ENCODE measurements at regions not wholly inside any gene's neighbourhood (a gene's known extent, or its start where the extent isn't known, plus 50 kb on each side); places are given as distances from the start of the nearest gene placed in this dataset.
"Not testable (repeated sequence)": the region's sequence is repeated elsewhere in the genome, so short reads cannot be mapped to it uniquely, and the experiment has no call there.

DNA sequence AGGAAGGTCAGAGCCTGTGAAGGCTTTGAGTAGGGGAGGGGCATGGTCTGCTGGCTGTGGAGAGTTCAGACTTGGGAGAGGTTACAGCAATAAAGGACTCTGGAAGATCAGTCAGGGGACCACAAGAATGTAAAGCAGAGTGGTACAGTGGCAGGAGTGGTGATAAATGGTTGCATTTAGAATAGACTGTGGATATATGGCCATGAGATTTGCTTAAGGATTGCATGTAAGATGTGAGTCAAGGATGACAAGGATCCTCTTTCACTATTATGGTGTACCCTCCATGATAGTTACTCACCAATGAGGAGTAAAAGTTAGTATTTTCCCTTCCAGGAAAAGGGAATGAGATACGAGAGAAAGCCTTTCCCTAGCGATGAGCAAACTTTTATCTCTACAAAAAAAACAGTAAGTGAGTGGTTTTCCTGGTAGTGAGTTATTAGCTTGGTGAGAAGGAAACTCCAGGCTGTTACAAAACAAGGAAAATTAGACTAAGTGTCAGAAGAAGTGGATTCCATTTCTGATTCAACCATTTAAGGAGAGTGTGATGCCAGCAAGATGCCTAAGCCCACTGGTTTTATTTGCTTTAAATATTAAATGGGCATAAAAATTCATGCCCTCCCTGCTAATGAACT, 818.0 kb upstream of the ACVR2A start:
- Mint-ChIP-seq H3K36me3 (no peaks in the 10 kb centered on the region), H3K4me3 (no peak overlapping the region), H3K27me3 (peaks cover 3% of the 10 kb centered on the region), H3K9me3 (peaks cover 7% of the 10 kb centered on the region), H3K4me1 (no peaks in the 10 kb centered on the region), H3K27ac (no peak overlapping the region)
- no peak for DNase-seq (ENCODE audit: low spot score in 2 of 2)
- no peak for ATAC-seq (ENCODE audit: low read depth)

DNA sequence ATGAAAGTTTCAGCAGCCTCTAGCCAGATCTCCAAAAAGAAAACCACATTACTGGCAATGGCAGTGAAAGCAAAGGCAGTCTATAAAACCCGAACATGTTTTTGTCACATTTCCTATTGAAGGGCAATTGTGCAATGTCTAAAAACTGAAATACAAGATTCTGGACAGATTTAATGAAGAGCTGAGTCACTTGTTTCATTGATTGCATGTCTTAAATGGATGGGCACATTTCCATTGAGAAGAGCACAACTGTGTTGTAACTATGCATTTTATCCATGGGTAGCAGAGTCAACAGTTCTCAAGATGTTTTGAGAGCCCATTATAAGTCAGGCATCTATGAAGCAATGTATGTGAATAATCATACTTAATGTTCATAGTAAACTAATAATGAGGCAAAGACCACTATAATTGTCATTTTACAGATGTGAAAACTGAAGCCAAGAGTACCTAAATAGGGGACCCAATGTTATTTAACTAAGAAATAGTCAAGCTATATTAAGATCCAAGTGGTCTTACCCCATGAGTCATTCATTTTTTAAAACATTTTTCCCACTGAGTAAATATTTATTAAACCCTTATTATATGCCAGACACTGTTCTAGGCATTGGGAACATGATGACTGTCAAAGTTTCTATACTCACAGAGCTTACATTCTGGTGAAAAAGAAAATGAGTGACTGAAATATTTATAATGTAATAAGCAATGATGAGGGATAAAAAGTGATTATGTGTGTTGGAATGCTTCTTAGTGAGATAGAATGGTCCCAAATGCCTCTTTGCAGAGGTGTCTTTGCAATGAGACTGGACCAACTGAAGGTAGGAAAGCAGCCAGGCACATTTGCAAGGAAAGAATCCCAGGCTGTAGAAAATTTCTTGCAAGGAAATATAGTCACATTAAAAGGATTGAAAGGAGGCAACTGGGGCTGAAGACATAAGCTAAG, 818.9 kb upstream of the ACVR2A start:
- peaks cover 7% of the 10 kb centered on the region for H3K9me3 Mint-ChIP-seq
- H3K36me3 Mint-ChIP-seq: no peaks in the 10 kb centered on the region
- DNase-seq (ENCODE audit: low spot score in 2 of 2) (no peak), ATAC-seq (ENCODE audit: low read depth) (no peak)
- H3K4me1 Mint-ChIP-seq: no peaks in the 10 kb centered on the region
- peaks cover 3% of the 10 kb centered on the region for H3K27me3 Mint-ChIP-seq
- no peak overlapping the region for H3K4me3 Mint-ChIP-seq
- no peak overlapping the region for H3K27ac Mint-ChIP-seq

DNA sequence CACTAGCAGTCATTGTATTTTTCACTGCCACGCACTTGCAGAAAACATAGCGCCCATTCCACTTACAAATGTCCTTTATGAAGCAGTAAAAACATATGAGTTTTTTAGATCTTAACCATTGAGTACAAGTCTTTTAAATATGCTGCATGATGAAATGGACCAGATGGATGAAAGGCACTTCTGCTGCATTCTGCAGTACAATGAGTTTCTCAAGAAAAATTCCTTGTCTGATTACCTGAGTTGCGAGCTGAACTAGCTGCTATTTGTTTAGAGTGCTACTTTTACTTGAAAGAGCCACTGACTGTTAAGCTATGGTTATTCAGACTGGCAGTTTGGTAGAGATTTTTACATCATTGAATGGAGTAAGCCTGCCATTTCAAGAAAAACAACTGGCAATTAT, 825.5 kb upstream of the ACVR2A start:
- no peaks in the 10 kb centered on the region for H3K36me3 Mint-ChIP-seq
- no peaks in the 10 kb centered on the region for H3K4me1 Mint-ChIP-seq
- DNase-seq (ENCODE audit: low spot score in 2 of 2): no peak
- ATAC-seq (ENCODE audit: low read depth): no peak
- H3K4me3 Mint-ChIP-seq: no peak overlapping the region
- no peaks in the 10 kb centered on the region for H3K27me3 Mint-ChIP-seq
- no peak overlapping the region for H3K27ac Mint-ChIP-seq
- peaks cover 7% of the 10 kb centered on the region for H3K9me3 Mint-ChIP-seq

DNA sequence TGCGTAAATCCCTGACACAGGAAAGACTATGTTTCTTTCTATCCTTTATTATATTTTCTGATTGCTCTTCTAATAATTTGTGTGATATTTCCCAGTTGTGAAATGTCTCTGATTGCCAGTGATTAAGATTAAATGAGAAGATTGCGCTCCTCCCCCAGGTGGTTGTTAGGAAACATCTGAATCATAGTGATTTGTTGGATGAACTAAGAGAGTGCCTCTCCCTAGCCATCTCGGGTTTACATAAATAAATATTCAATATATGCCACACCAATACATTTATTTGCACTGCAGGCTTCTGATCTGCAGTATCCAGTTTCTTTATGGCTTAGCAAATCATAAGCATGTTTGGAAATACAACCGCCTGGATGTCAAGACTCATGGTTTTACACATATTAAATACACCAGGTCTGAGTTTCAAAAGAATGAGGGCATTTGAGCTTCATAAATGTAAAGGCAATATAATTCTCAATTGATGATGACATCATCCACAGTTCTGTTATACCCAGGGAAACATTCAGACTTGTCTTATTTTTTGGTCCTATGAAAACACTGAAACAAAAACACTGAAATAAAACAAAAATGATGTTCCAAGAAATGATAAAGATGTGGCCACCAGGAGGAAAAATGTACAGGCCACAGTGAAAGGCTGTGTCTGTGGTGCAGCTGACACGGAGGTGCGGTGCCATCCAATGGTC, 826.7 kb upstream of the ACVR2A start:
- ATAC-seq (ENCODE audit: low read depth): no peak
- DNase-seq (ENCODE audit: low spot score in 2 of 2): no peak
- Mint-ChIP-seq H3K27me3 (no peaks in the 10 kb centered on the region), H3K27ac (no peak overlapping the region), H3K36me3 (no peaks in the 10 kb centered on the region), H3K4me1 (no peaks in the 10 kb centered on the region), H3K9me3 (peaks cover 7% of the 10 kb centered on the region), H3K4me3 (no peak overlapping the region)

DNA sequence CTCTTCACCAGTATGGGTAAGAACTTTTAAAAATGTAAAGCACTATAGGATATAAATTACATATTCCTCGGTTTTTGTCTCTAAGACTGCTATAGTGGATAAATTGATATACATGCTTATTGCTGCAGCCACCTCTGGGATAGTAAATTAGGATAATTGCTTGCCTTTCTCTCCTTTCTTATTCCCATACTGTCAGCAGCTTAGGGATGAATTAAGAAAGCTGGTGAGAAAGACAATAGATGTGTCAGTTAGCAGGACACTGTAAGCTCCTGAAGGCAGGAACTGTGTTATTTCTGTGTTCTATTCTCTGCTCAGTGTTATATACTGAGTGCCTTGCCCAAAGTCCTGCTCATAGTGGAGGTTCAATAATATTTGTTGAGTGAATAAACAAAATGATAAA, 828.6 kb upstream of the ACVR2A start:
- Mint-ChIP-seq H3K4me1 (peaks cover 2% of the 10 kb centered on the region), H3K27me3 (no peaks in the 10 kb centered on the region), H3K9me3 (no peaks in the 10 kb centered on the region), H3K4me3 (no peak overlapping the region), H3K27ac (no peak overlapping the region), H3K36me3 (no peaks in the 10 kb centered on the region)
- DNase-seq (ENCODE audit: low spot score in 2 of 2): no peak
- ATAC-seq (ENCODE audit: low read depth): no peak

DNA sequence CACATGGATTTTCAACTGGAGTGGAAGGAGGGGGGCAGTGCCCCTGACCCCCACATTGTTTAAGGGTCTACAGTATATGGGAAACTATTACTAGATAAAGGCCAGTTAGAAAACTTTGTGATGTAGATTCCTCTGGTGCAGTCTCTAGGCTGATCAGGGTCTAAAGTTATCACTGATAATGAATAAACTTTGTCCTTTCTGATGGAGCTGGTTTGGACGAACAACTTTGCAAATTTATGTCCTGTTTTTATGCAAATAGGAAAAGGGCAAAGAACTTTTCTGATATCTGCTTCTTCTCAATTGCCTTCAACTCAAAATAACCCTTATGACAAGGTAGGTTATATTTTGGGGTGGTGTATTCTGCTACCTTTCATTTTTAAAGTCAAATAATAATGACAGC, 829.2 kb upstream of the ACVR2A start:
- no peak for ATAC-seq (ENCODE audit: low read depth)
- DNase-seq (ENCODE audit: low spot score in 2 of 2): no peak
- H3K36me3 Mint-ChIP-seq: no peaks in the 10 kb centered on the region
- peaks cover 2% of the 10 kb centered on the region for H3K4me1 Mint-ChIP-seq
- H3K9me3 Mint-ChIP-seq: no peaks in the 10 kb centered on the region
- no peak overlapping the region for H3K4me3 Mint-ChIP-seq
- no peak overlapping the region for H3K27ac Mint-ChIP-seq
- H3K27me3 Mint-ChIP-seq: no peaks in the 10 kb centered on the region

DNA sequence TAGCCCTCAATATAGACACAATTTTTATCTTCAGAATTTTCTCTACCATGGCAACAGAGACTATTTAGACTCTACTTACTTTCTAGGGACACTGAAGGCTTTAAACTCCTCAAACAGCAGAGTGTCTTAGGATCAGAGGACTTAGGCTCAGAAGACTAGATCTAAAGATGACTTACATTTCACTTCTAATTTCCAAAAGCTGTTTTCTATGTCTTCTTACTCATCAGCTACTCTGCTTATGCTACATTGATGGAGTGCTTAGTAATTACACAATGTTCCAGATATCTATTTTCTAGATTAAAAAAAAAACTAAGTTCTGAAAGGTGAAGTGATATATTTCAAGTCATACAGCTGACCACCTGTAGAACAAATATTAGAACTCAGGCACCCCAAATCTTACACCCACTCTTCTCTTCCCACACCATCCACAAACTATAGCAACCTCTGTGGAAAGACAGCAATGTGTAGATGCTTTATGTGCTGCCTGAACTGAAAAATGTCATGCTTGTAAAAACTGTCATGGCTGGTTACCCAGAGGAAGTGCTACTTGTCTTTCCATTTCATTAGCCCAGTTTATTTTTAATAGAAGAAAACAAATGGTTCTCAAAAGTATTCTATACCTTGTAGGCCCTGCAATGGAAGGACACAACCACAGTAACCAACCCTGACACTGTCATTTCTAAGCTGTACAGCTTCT, 831.0 kb upstream of the ACVR2A start:
- Mint-ChIP-seq H3K36me3 (no peaks in the 10 kb centered on the region), H3K27ac (no peak overlapping the region), H3K27me3 (no peaks in the 10 kb centered on the region), H3K9me3 (no peaks in the 10 kb centered on the region), H3K4me3 (no peak overlapping the region), H3K4me1 (peaks cover 2% of the 10 kb centered on the region)
- ATAC-seq (ENCODE audit: low read depth) (no peak), DNase-seq (ENCODE audit: low spot score in 2 of 2) (no peak)

DNA sequence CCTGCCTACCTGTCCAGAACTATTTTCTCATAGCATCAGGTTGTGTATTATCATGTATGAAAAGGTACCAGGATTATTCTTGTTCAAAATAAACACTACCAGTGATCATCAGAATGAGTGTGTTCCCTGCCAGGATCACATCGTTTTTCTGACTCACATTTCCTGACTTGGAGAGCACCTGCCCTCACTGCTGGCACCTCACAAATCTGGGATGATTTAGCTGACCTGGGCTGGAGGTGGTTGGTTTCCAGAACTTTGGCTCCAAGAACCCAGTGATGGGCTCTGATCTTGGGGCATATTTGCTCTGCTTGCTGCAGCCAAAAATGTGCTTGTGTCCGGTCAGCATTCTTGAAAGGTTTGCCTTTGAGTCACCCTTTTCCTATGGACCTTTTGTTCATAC, 836.3 kb upstream of the ACVR2A start:
- Mint-ChIP-seq H3K4me3 (no peak overlapping the region), H3K9me3 (no peaks in the 10 kb centered on the region), H3K36me3 (no peaks in the 10 kb centered on the region), H3K27me3 (no peaks in the 10 kb centered on the region), H3K4me1 (peaks cover 2% of the 10 kb centered on the region), H3K27ac (no peak overlapping the region)
- DNase-seq (ENCODE audit: low spot score in 2 of 2): no peak
- ATAC-seq (ENCODE audit: low read depth): no peak

DNA sequence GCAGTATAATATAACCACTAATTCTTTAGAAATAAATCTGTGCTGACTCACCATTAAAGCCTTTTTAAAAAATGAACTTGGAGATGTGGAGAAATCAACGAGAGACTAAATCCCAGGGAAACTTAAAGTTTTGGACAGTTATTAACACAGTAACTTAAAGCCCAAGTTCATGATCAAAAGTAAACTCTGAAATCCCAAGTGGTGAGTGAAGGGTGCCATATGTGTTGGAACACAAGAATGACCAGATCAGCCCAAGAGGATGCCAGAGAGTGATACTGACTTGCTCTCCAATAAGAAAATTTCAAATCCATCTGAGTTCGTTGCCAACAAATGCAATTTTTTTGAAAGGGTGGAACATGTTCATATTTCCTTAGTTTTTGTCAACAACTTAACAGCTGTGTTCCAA, 838.1 kb upstream of the ACVR2A start:
- no peak overlapping the region for H3K4me3 Mint-ChIP-seq
- DNase-seq (ENCODE audit: low spot score in 2 of 2): no peak
- H3K4me1 Mint-ChIP-seq: no peaks in the 10 kb centered on the region
- no peaks in the 10 kb centered on the region for H3K27me3 Mint-ChIP-seq
- H3K36me3 Mint-ChIP-seq: no peaks in the 10 kb centered on the region
- no peak overlapping the region for H3K27ac Mint-ChIP-seq
- no peak for ATAC-seq (ENCODE audit: low read depth)
- no peaks in the 10 kb centered on the region for H3K9me3 Mint-ChIP-seq

DNA sequence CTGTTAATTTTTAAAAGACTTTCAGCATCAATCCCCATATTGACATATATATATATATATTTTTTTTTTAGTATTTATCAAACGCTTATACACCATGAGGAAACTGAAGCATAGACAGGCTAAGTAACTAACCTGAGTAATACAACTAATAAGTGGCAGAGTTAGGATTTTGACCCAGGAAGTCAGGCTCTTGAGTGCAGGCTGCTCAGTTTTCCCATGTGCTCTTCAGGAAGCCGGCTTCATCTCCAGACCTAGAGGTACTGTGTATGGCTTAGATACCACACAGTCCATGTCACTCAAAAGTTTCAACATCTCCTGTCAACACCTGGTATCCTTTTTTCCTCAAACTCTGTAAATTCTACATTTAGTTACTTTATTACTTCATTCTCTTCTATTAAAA, 841.7 kb upstream of the ACVR2A start:
- ATAC-seq (ENCODE audit: low read depth) (no peak), DNase-seq (ENCODE audit: low spot score in 2 of 2) (no peak)
- peaks cover 1% of the 10 kb centered on the region for H3K9me3 Mint-ChIP-seq
- H3K27me3 Mint-ChIP-seq: no peaks in the 10 kb centered on the region
- no peak overlapping the region for H3K4me3 Mint-ChIP-seq
- H3K27ac Mint-ChIP-seq: no peak overlapping the region
- H3K36me3 Mint-ChIP-seq: no peaks in the 10 kb centered on the region
- no peaks in the 10 kb centered on the region for H3K4me1 Mint-ChIP-seq

DNA sequence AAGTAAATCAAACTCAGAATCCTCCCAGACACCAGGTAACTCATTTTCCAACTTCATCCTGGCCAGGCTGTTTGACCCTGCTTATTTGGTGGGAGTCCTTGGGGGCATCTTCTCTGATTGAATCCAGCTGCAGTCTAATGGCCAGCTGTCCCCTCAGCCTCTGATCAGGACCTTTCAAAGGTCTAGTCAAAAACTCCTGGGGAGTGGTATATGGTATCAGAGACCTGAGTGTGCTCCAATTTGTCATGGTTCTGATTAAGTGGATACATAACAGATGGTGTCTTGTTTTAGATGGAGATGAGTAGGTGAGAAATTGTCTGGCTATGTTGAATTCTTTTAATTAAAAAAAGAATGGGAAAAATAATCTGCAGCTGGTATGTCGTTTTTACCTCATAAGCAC, 842.6 kb upstream of the ACVR2A start:
- ATAC-seq (ENCODE audit: low read depth) (no peak), DNase-seq (ENCODE audit: low spot score in 2 of 2) (no peak)

DNA sequence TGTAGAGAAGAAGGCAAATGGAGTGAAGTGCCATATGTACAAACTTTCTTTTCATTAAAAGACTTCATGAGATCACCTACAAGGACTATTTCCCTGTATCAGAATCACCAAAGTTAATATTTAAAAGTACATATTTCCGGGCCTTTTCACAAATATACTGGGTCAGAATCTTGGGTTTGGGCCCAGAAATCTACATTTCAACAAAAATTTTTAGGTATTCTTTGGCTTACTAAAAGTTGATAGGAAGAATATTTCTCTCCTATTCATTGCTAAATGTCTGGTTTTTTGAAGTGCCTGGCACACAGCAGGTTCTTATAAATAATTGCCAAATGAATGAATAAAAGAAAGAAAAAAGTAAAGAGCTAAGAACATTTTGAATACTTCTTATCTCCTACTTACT, 843.8 kb upstream of the ACVR2A start:
- Mint-ChIP-seq H3K9me3 (peaks cover 1% of the 10 kb centered on the region), H3K27me3 (no peaks in the 10 kb centered on the region), H3K36me3 (no peaks in the 10 kb centered on the region), H3K27ac (no peak overlapping the region), H3K4me3 (no peak overlapping the region), H3K4me1 (no peaks in the 10 kb centered on the region)
- ATAC-seq (ENCODE audit: low read depth) (no peak), DNase-seq (ENCODE audit: low spot score in 2 of 2) (no peak)

More for the DNA sequence above, 842.6 kb upstream of the ACVR2A start:
- Mint-ChIP-seq H3K27me3 (no peaks in the 10 kb centered on the region), H3K4me1 (no peaks in the 10 kb centered on the region), H3K36me3 (no peaks in the 10 kb centered on the region), H3K4me3 (no peak overlapping the region), H3K9me3 (peaks cover 1% of the 10 kb centered on the region), H3K27ac (no peak overlapping the region)

DNA sequence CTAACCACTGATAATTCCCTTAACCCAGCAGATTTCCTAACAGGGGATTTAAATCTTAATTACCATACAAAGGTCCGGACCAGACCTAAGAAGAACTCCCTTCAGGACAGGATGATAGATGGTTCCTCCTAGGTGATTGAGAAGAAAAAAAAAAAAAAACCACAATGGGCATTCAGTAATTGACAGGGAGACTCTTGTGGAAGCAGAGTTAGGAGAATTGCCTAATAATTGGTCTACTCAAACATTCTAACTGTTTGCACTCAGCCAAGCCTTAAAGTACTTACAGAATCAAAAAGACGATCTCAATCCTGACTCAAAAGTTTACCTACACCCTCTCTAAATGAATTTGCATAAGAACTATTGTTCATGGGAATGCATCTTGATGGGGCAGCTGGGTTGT, 844.7 kb upstream of the ACVR2A start:
- ATAC-seq (ENCODE audit: low read depth); DNase-seq (ENCODE audit: low spot score in 2 of 2); H3K27me3 Mint-ChIP-seq; H3K9me3 Mint-ChIP-seq; H3K27ac Mint-ChIP-seq; H3K36me3 Mint-ChIP-seq; H3K4me3 Mint-ChIP-seq; H3K4me1 Mint-ChIP-seq: not testable (repeated sequence)

DNA sequence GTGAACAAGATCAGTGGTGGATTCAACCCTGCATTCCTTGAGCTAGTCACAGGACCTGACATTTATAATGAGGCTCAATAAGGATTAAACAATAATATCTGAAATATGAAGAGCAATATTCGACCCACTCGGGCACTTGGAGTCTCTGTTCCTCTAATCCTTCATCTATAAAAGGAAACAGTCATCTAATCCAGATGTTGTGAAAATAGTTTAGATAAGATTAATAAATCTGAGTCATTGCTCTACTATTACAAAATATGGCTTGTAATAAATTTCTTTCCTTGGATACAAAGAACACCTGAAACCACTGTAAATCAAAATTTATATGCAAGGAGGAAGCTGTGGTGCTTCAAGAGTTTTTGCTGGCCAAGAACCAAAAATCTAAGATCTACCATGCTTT, 846.9 kb upstream of the ACVR2A start:
- Mint-ChIP-seq H3K4me1 (no peaks in the 10 kb centered on the region), H3K9me3 (peaks cover 1% of the 10 kb centered on the region), H3K36me3 (no peaks in the 10 kb centered on the region), H3K4me3 (no peak overlapping the region), H3K27ac (no peak overlapping the region), H3K27me3 (no peaks in the 10 kb centered on the region)
- ATAC-seq (ENCODE audit: low read depth): no peak
- DNase-seq (ENCODE audit: low spot score in 2 of 2): no peak

All from memory B cell (primary cell).